HCT116 (cell line): ENCODE measurements at regions not wholly inside any gene's neighbourhood (a gene's known extent, or its start where the extent isn't known, plus 50 kb on each side); places are given as distances from the start of the nearest gene placed in this dataset.

Experiments used
- ATAC-seq: fragments of 200-7000 bp; cut with Tn5 transposase; 2 replicates; pipeline ENCODE4 v1.9.1; 2020; ENCODE audit warnings: mild to moderate bottlenecking, moderate library complexity
- BruUV-seq: library from RNA; stranded (reverse); fragments of 400-500 nt; replicated peaks from 2 replicates; lab custom pipeline; 2021; lab: Mats Ljungman, UMichigan
- CTCF ChIA-PET: fragments of 300-600 bp; sonication (Branson Sonifier 250); formaldehyde crosslinking; loops from one replicate; lab custom pipeline; 2021; ENCODE audit warnings: antibody characterized with exemption; lab: Charles Lee
- POLR2A ChIA-PET: fragments of 300-600, 350-600 bp; sonication (Branson Sonifier 250); formaldehyde crosslinking; loops from one replicate; lab custom pipeline; 2021; ENCODE audit warnings: antibody characterized with exemption; lab: Charles Lee
- RAD21 ChIA-PET, 2 experiments: fragments of 300-600 bp; sonication (Branson Sonifier 250); formaldehyde crosslinking; loops; one replicate each; lab custom pipeline; 2023; ENCODE audit warnings: low total read pairs in 2 of 2; ENCODE audit not compliant: uncharacterized antibody in 2 of 2, unreplicated experiment in 2 of 2, low non-redundant PET in 1 of 2; lab: Charles Lee
- DNase-seq: peaks from one replicate; pipeline ENCODE4 v3.0.0-alpha.2; 2010; ENCODE audit warnings: low read depth, low spot score
- H2AFZ ChIP-seq: fragments of 200-600 bp; shearing (Covaris generic), sonication (generic); 2 replicates; pipeline ENCODE4 v1.6.1; 2017; ENCODE audit warnings: low read depth, mixed run types, mixed read lengths, antibody characterized with exemption, low read length; ENCODE audit not compliant: poor library complexity, severe bottlenecking
- H3K27ac ChIP-seq: 2 replicates; pipeline ENCODE4 v1.5.1; 2012; ENCODE audit warnings: low read depth, low read length
- H3K27me3 ChIP-seq: fragments of 200-600 bp; sonication (generic); 2 replicates; pipeline ENCODE4 v1.6.1; 2016; ENCODE audit warnings: mixed run types, low read length, mixed read lengths; ENCODE audit not compliant: insufficient read depth
- H3K36me3 ChIP-seq, 2 experiments: fragments of 200-500 bp in 1 of 2; fragments of 200-600 bp in 1 of 2; sonication (Bioruptor generic) in 1 of 2; sonication (generic) in 1 of 2; 2 replicates each; pipeline versions ENCODE4 v1.5.1 to v1.6.1; 2014 to 2016; ENCODE audit warnings: low read length in 2 of 2, inconsistent platforms in 1 of 2, mixed read lengths in 1 of 2, mixed run types in 1 of 2; ENCODE audit not compliant: insufficient read depth in 2 of 2, control insufficient read depth in 1 of 2
- H3K4me1 ChIP-seq, 2 experiments: fragments of 200-600 bp in 1 of 2; sonication (generic) in 1 of 2; 2 replicates each; pipeline versions ENCODE4 v1.5.1 to v1.6.1; 2012 to 2017; ENCODE audit warnings: low read length in 2 of 2, inconsistent platforms in 1 of 2, mild to moderate bottlenecking in 1 of 2, mixed read lengths in 1 of 2, mixed run types in 1 of 2, moderate library complexity in 1 of 2; ENCODE audit not compliant: insufficient read depth in 2 of 2, control insufficient read depth in 1 of 2
- H3K4me2 ChIP-seq: fragments of 200-600 bp; sonication (generic); 2 replicates; pipeline ENCODE4 v1.6.1; 2017; ENCODE audit warnings: mixed run types, low read length, mixed read lengths
- H3K4me3 ChIP-seq, 2 experiments: fragments of 200-600 bp in 1 of 2; sonication (generic) in 1 of 2; replicated peaks in 1 of 2; 2 replicates each; pipeline ENCODE4 v1.5.1; 2011 to 2016; ENCODE audit warnings: low read length in 2 of 2, control low read depth in 1 of 2, low read depth in 1 of 2, mild to moderate bottlenecking in 1 of 2, mixed read lengths in 1 of 2, mixed run types in 1 of 2
- H3K79me2 ChIP-seq: fragments of 200-600 bp; sonication (generic); 2 replicates; pipeline ENCODE4 v1.6.1; 2017; ENCODE audit warnings: mild to moderate bottlenecking, mixed run types, low read length, moderate library complexity, mixed read lengths; ENCODE audit not compliant: insufficient read depth
- H3K9ac ChIP-seq: fragments of 200-600 bp; sonication (generic); 2 replicates; pipeline ENCODE4 v1.6.1; 2016; ENCODE audit warnings: low read length, mixed read lengths
- H3K9me2 ChIP-seq: fragments of 200-600 bp; sonication (generic), shearing (Covaris generic); 2 replicates; pipeline ENCODE4 v1.6.1; 2017; ENCODE audit warnings: mixed run types, mild to moderate bottlenecking, moderate library complexity; ENCODE audit not compliant: insufficient read depth
- H3K9me3 ChIP-seq, 2 experiments: fragments of 200-500 bp in 1 of 2; fragments of 200-600 bp in 1 of 2; sonication (Bioruptor generic) in 1 of 2; sonication (generic) in 1 of 2; 2 replicates each; pipeline ENCODE4 v1.6.1; 2014 to 2017; ENCODE audit warnings: low read length in 2 of 2, mixed read lengths in 2 of 2, inconsistent platforms in 1 of 2, low read depth in 1 of 2, mild to moderate bottlenecking in 1 of 2, mixed run types in 1 of 2, moderate library complexity in 1 of 2; ENCODE audit not compliant: control insufficient read depth in 1 of 2, insufficient read depth in 1 of 2
- H4K20me1 ChIP-seq: fragments of 200-600 bp; sonication (generic), shearing (Covaris generic); 2 replicates; pipeline ENCODE4 v1.6.1; 2017; ENCODE audit warnings: mixed run types, mild to moderate bottlenecking, moderate library complexity; ENCODE audit not compliant: insufficient read depth
- CEBPB ChIP-seq: IDR thresholded peaks from 2 replicates; pipeline ENCODE4 v1.6.1; 2012; ENCODE audit warnings: low read depth
- ELF1 ChIP-seq: IDR thresholded peaks from 2 replicates; pipeline ENCODE4 v1.6.1; 2012; ENCODE audit warnings: low read depth, borderline replicate concordance
- EZH2 ChIP-seq: fragments of 200-600 bp; sonication (generic); IDR thresholded peaks from 2 replicates; pipeline ENCODE4 v1.6.1; 2017; ENCODE audit warnings: antibody characterized with exemption, mixed run types
- FOSL1 ChIP-seq: IDR thresholded peaks from 2 replicates; pipeline ENCODE4 v1.6.1; 2012; ENCODE audit warnings: low read depth
- JUND ChIP-seq: IDR thresholded peaks from 2 replicates; pipeline ENCODE4 v1.6.1; 2012
- POLR2A ChIP-seq: IDR thresholded peaks from 2 replicates; pipeline ENCODE4 v1.7.0; 2011; ENCODE audit warnings: borderline replicate concordance; ENCODE audit not compliant: insufficient read depth, insufficient read length; ENCODE audit errors: extremely low read depth
- POLR2AphosphoS5 ChIP-seq: IDR thresholded peaks from 2 replicates; pipeline ENCODE4 v1.6.1; 2011; ENCODE audit warnings: mild to moderate bottlenecking, low read depth, low read length, moderate library complexity
- RAD21 ChIP-seq: IDR thresholded peaks from 2 replicates; pipeline ENCODE4 v1.6.1; 2012; ENCODE audit warnings: low read depth, mild to moderate bottlenecking
- SIN3A ChIP-seq: IDR thresholded peaks from 2 replicates; pipeline ENCODE4 v1.6.1; 2012; ENCODE audit warnings: low read depth
- SP1 ChIP-seq: IDR thresholded peaks from 2 replicates; pipeline ENCODE4 v1.6.1; 2012; ENCODE audit warnings: low read depth
- SRF ChIP-seq: IDR thresholded peaks from 2 replicates; pipeline ENCODE4 v1.6.1; 2012; ENCODE audit warnings: low read depth
- TCF7L2 ChIP-seq: IDR thresholded peaks from 2 replicates; pipeline ENCODE4 v1.7.0; 2011; ENCODE audit warnings: borderline replicate concordance, inconsistent platforms; ENCODE audit not compliant: insufficient read depth, insufficient read length; ENCODE audit errors: extremely low read depth
- ZFX ChIP-seq: fragments of 450-650 bp; IDR thresholded peaks from 2 replicates; pipeline ENCODE4 v1.6.1; 2017
- ZNF274 ChIP-seq: fragments of 200-500 bp; sonication (Bioruptor generic); IDR thresholded peaks from 2 replicates; pipeline ENCODE4 v1.6.1; 2014; ENCODE audit warnings: mild to moderate bottlenecking, low read depth, low read length, inconsistent platforms
- intact Hi-C: fragments of 100-400 bp; cut with micrococcal nuclease; formaldehyde crosslinking; loops from 2 replicates; pipeline ENCODE4 v1.10.0; 2022
- TF ChIP-seq, protein P1 (sequence below), 3 experiments: fragments of 200-600 bp in 1 of 3; sonication (generic) in 1 of 3; IDR thresholded peaks in 2 of 3; conservative IDR thresholded peaks in 1 of 3; 2 replicates each; pipeline ENCODE4 v1.5.1; 2012 to 2017; ENCODE audit warnings: low read depth in 2 of 3, low read length in 2 of 3, antibody characterized with exemption in 1 of 3, borderline replicate concordance in 1 of 3, control low read depth in 1 of 3, mild to moderate bottlenecking in 1 of 3, mixed read lengths in 1 of 3, mixed run types in 1 of 3, moderate library complexity in 1 of 3; ENCODE audit not compliant: insufficient read depth in 1 of 3
- TF ChIP-seq, protein P2 (sequence below): IDR thresholded peaks from 2 replicates; pipeline ENCODE4 v1.6.1; 2012
- TF ChIP-seq, protein P3 (sequence below): IDR thresholded peaks from 2 replicates; pipeline ENCODE4 v1.6.1; 2011; ENCODE audit warnings: mild to moderate bottlenecking, low read length, moderate library complexity; ENCODE audit not compliant: insufficient replicate concordance; ENCODE audit errors: extremely low read depth
- TF ChIP-seq, protein P4 (sequence below): IDR thresholded peaks from 2 replicates; pipeline ENCODE4 v1.6.1; 2012; ENCODE audit warnings: low read depth

DNA sequence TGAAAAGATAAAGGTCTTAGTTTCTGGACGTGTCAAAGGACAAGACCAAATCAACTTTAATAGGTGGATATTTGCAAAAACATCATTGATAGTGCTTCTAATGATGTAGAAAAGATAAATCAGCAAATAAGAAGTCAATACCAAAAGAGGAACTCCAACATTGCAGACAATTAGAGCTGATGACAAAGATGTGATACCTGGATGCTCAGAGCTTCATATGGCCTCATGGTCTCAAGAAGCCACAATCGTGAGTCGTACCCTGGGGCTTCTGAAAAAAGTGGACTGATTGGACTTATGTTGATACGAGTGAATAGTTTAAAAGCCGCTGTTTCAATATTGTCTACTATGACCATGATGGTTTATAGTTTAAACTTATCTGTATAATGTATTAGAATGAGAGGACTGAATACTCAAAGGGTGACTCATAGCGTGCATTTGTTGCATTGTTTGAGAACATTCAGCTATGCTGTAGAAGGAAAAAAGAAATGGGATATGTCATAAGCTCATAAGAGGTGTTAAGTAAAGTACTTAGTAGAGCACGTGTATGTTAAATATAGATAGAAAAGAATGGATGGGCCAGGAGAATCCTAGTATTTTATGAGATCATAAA, 54.6 kb upstream of the RIPOR2 start:
- Histone ChIP-seq H3K27ac (no peak overlapping the region), H3K9me2 (no peaks in the 10 kb centered on the region), H3K79me2 (no peaks in the 10 kb centered on the region)
- intact Hi-C loops, result no loop called here
- BruUV-seq, result no TSS peak
- TF ChIP-seq SRF, result no peak
- no peak for TF ChIP-seq CEBPB
- TF ChIP-seq RAD21, result no peak
- TF ChIP-seq, protein P1, sequence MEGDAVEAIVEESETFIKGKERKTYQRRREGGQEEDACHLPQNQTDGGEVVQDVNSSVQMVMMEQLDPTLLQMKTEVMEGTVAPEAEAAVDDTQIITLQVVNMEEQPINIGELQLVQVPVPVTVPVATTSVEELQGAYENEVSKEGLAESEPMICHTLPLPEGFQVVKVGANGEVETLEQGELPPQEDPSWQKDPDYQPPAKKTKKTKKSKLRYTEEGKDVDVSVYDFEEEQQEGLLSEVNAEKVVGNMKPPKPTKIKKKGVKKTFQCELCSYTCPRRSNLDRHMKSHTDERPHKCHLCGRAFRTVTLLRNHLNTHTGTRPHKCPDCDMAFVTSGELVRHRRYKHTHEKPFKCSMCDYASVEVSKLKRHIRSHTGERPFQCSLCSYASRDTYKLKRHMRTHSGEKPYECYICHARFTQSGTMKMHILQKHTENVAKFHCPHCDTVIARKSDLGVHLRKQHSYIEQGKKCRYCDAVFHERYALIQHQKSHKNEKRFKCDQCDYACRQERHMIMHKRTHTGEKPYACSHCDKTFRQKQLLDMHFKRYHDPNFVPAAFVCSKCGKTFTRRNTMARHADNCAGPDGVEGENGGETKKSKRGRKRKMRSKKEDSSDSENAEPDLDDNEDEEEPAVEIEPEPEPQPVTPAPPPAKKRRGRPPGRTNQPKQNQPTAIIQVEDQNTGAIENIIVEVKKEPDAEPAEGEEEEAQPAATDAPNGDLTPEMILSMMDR (IDR thresholded peaks at IDR 0.05 in 2 of 3, conservative IDR thresholded peaks at IDR 0.05 in 1 of 3; ENCODE audit: borderline replicate concordance in 1 of 3, insufficient read depth in 1 of 3, low read depth in 2 of 3, low read length in 2 of 3), result no peak
- TF ChIP-seq POLR2A, result no peak
- TF ChIP-seq, protein P2, sequence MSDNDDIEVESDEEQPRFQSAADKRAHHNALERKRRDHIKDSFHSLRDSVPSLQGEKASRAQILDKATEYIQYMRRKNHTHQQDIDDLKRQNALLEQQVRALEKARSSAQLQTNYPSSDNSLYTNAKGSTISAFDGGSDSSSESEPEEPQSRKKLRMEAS, result no peak
- no peak for TF ChIP-seq TCF7L2
- TF ChIP-seq ELF1, result no peak
- no peak for TF ChIP-seq JUND
- TF ChIP-seq ZFX, result no peak
- TF ChIP-seq, protein P3, sequence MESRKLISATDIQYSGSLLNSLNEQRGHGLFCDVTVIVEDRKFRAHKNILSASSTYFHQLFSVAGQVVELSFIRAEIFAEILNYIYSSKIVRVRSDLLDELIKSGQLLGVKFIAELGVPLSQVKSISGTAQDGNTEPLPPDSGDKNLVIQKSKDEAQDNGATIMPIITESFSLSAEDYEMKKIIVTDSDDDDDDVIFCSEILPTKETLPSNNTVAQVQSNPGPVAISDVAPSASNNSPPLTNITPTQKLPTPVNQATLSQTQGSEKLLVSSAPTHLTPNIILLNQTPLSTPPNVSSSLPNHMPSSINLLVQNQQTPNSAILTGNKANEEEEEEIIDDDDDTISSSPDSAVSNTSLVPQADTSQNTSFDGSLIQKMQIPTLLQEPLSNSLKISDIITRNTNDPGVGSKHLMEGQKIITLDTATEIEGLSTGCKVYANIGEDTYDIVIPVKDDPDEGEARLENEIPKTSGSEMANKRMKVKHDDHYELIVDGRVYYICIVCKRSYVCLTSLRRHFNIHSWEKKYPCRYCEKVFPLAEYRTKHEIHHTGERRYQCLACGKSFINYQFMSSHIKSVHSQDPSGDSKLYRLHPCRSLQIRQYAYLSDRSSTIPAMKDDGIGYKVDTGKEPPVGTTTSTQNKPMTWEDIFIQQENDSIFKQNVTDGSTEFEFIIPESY, result no peak
- TF ChIP-seq ZNF274, result no peak
- TF ChIP-seq FOSL1, result no peak
- TF ChIP-seq, protein P4, sequence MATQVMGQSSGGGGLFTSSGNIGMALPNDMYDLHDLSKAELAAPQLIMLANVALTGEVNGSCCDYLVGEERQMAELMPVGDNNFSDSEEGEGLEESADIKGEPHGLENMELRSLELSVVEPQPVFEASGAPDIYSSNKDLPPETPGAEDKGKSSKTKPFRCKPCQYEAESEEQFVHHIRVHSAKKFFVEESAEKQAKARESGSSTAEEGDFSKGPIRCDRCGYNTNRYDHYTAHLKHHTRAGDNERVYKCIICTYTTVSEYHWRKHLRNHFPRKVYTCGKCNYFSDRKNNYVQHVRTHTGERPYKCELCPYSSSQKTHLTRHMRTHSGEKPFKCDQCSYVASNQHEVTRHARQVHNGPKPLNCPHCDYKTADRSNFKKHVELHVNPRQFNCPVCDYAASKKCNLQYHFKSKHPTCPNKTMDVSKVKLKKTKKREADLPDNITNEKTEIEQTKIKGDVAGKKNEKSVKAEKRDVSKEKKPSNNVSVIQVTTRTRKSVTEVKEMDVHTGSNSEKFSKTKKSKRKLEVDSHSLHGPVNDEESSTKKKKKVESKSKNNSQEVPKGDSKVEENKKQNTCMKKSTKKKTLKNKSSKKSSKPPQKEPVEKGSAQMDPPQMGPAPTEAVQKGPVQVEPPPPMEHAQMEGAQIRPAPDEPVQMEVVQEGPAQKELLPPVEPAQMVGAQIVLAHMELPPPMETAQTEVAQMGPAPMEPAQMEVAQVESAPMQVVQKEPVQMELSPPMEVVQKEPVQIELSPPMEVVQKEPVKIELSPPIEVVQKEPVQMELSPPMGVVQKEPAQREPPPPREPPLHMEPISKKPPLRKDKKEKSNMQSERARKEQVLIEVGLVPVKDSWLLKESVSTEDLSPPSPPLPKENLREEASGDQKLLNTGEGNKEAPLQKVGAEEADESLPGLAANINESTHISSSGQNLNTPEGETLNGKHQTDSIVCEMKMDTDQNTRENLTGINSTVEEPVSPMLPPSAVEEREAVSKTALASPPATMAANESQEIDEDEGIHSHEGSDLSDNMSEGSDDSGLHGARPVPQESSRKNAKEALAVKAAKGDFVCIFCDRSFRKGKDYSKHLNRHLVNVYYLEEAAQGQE, result no peak
- TF ChIP-seq SIN3A, result no peak
- TF ChIP-seq SP1, result no peak
- no peak for TF ChIP-seq EZH2
- no peak for TF ChIP-seq POLR2AphosphoS5
- TF ChIP-seq, all 23 proteins: peak for 0
- ATAC-seq, result no peak
- H3K27me3 ChIP-seq, result no peaks in the 10 kb centered on the region
- ChIA-PET POLR2A (no interaction called here), CTCF (interaction anchor here (0.8 to 3.1 kb wide), 4 partner anchors 12 to 133 kb away, joined by 3 to 59 read pairs (median 6); no protein-coding TSS in a partner anchor), RAD21 (no interaction called here)
- H3K4me2 ChIP-seq, result no peak overlapping the region
- H3K4me3 ChIP-seq, result no peak overlapping the region
- H2AFZ ChIP-seq, result no peak overlapping the region
- H3K36me3 ChIP-seq, result no peaks in the 10 kb centered on the region
- no peak for DNase-seq
- no peaks in the 10 kb centered on the region for H3K9me3 ChIP-seq
- no peaks in the 10 kb centered on the region for H3K4me1 ChIP-seq
- H4K20me1 ChIP-seq, result no peaks in the 10 kb centered on the region
- no peak overlapping the region for H3K9ac ChIP-seq
